HG02943 (cell line): ENCODE measurements at regions not wholly inside any gene's neighbourhood (a gene's known extent, or its start where the extent isn't known, plus 50 kb on each side); places are given as distances from the start of the nearest gene placed in this dataset.

Experiments used
- ATAC-seq: cut with Tn5 transposase; IDR thresholded peaks from one replicate; pipeline ENCODE4 v1.9.1; 2021; ENCODE audit warnings: mild to moderate bottlenecking, low read depth, moderate library complexity; ENCODE audit not compliant: unreplicated experiment

DNA sequence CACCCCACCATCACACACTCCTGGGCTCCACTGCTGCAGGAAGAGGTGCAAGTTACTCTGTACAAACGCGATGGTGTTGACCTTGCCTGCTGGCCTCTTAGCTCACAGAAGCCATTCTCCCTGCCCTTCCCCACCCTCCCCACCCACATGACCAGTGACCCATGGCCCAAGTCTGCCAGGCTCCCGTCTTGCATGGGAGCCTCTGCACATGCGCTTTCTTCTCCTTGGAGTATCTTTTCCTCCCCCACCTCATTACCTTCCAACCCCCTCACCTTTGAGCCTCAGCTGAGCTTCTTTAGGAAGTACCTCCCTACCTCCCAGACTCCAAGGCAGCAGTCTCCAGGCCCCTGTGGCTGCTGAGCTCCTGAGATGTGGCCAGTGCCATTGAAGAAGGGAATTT, 337.7 kb upstream of the ZNF32 start:
- no peak for ATAC-seq

DNA sequence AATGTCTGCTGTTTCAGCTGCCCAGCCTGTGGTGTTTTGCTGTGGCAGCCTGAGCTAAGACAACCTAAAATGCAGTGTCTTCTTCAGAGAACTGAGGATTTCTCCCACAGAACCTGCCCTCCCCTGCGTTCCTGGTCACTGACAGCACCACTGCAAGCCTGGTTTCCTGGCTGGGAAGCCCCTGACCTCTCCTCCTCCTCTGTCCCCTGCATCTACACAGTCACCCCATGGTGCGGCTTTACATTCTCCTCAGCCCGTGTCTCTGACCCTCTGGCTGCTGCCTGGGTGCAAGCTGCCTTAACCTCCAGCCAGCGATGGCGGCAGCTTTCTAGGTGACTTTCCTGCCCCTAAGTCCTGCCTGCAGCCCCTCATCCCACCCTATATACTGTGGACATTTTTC, 337.3 kb upstream of the ZNF32 start:
- ATAC-seq: no peak

DNA sequence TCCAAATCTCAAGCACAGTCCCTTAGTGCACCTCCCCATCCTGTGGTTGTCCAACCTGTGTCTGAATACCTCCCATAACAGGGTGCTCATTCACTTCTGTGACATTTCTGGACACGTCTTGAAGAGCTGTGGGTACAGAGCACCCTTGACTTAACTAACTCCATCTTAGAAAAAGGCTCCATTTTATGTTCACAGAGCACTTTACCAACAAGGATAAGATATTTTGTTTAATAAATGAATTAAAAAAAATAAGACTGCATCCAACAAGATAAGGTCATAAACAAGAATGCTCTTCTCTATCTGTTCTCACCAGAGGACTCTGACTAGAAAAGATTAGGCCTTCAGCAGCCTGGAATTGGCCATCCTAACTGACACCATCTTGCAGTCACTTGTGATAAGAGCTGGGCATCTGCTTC, 335.2 kb upstream of the ZNF32 start:
- no peak for ATAC-seq

DNA sequence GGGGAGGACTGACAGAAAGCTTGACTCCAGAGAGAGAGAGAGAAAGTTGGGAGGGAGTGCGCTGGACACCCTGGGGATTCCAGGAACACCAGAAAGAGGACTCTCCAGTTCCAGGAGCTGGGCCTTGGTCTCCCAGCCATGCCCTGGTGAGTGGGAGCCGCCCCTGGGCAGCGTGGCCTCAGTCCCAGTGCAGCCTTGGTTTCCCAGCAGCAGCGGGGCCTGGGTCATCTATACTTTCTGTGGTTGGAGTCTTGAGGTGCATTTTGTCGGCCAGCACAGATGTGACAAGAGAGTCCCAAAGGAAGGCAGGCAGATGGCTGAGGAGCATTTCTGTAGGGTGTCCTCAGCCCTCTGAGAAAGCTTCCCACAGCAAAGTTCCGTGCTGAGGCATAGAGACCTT, 334.7 kb upstream of the ZNF32 start:
- no peak for ATAC-seq

DNA sequence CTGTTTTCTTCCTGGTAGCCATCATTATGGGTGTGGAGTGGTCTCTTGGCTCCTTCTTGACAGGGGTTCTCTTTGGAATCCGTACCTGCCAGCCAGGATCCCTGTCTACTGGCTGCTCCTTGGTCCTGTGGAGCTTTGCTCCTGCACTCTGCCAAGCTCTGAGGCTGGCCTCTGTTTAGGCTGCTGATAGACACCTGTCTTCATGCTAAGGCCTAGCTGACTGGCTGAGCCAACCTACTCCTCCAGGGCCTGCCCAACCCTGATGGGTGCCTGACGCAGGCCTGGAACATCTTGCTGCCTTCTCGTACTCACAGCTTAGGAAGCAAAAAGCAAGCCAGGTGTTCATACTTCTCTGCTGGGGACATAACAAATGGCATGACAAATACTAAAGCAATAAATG, 333.6 kb upstream of the ZNF32 start:
- ATAC-seq: no peak

DNA sequence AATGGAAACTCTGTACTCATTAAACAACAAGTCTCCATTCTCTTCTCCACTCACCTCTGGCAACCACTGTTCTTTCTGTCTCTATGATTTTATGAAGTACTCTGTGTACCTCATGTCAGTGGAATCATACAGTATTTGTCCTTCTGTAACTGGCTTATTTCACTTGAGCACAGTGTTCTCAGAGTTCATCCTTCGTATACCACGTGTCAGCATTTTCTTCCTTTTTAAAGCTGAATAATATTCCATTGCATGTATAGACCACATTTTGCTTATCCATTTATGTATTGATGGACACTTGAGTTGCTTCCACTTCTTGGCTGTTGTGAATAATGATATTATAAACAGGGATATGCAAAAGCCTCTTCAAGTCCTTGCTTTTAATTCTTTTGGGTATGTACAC, 333.0 kb upstream of the ZNF32 start:
- ATAC-seq: no peak

DNA sequence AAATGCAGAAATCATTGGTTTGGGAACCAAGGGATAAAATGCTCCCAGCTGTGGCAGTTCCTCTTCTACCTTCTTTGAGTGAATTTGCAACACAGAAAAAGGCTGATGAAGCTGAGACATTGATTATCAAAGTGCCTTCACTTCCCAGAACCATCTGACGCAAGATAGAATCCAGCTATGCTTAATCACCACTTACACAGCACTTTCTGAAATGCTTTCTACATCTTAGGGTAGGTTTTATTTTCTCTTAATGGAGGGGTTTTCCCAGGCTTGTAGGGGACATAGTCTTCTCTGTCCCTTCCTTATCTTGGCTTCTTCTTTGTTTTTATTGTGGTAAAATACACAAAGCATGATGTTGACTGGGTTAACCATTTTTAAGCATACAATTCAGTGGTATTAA, 332.6 kb upstream of the ZNF32 start:
- no peak for ATAC-seq

DNA sequence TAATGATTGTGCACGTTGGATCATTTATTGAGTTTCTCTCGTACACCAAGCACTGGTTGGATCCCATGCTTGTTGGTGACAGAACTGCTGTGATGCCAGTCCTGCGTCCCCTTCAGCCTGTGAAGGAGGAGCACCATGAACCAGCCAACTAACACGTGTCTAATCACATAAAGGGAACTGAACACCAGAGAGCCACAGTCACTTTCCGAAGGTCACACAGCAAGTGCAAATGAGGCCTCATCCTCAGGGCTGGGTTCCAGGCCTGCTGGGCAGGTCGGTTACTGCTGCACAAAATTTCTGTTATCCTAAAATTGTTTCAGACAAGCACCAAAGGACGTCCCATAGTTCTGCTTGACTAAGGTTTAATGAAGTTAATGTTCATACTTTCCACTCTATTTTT, 332.0 kb upstream of the ZNF32 start:
- ATAC-seq: no peak

DNA sequence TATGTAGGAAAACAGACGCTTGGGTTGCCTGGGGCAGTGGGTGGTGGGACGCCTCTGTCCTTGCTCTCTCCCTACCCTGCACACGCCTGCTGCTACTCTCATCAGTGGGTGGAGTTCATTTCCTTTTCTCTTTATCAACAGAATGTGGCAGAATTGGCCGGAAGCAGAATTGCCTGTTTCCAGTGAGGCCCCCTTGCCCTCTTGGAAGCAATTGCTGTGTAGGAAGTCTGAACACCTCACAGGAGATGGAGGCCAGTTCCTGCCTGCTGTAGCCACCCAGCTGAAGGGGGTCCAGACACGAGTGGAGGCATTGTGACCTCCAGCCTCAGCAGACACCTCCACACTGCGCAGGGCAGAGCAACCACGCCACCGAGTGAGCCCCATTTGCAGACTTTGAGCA, 331.6 kb upstream of the ZNF32 start:
- no peak for ATAC-seq

DNA sequence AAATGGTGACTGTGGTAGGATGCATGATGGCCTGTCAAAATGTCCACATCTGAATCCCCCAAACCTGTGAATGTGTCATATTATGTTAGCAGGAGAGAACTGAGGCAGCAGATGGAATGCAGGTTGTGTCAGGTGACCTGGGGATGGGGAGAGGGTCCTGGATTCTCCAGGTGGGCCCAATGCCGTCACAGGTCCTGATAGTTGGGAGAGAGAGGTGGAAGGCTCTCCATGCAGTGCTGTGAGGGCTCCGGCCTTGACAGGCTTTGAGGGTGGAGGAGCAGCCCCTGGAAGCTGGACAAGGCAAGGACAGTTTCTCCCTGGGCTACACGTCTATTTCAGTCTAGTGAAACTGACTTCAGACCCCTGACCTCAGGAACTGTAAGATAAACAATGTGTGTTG, 330.9 kb upstream of the ZNF32 start:
- ATAC-seq: no peak

DNA sequence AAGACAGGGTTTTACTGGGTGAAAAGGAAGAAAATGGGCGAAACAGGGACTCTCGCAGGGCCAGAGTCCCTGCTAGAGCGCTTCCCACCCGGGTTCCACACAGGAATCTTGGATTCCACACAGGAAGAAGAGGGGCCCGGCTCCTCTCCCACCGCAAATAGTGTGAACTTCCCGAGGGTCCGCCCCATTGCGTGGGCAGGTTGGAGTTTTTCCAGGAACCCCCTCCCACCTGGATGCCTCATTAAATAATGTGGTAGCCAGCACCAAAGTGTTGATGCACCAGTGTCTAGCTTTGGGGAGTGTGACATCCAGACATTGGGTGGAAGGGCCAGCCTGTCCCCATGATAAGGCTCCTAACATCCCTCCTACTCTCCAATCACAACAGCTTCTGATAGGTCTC, 330.3 kb upstream of the ZNF32 start:
- ATAC-seq: no peak

DNA sequence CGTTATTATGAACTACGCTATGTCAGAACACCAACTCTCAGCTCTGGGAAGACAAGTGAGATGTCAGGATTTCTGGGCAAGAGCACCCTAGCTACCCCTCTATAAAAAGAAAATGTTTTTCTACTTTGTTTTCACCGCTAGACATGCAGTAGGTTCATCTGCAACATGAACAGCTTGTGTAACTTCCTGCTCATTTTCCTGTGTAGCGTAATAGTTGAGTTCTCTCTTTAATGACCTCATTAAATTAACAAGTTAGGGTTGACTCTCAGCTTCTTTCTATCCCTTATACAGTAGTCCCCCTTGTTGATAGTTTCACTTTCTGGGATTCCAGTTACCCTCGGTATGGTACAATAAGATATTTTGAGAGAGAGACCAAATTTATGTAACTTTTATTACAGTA, 329.4 kb upstream of the ZNF32 start:
- no peak for ATAC-seq

DNA sequence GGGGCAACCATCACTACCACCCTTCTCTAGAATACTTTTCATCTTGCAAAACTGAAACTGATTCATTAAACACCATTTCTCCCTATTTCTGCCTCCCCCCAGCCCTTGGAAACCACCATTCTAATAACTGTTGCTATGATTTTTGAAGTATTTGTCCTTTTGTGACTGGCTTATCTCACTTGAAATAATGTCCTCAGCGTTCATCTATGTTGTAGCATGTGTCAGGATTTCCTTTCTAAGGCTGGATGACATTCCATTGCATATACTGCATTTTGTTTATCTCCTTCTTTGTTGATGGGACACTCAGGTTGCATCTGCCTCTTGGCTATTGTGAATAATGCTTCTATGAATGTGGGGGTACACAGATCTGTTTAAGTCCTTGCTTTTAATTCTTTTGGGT, 327.6 kb upstream of the ZNF32 start:
- no peak for ATAC-seq

DNA sequence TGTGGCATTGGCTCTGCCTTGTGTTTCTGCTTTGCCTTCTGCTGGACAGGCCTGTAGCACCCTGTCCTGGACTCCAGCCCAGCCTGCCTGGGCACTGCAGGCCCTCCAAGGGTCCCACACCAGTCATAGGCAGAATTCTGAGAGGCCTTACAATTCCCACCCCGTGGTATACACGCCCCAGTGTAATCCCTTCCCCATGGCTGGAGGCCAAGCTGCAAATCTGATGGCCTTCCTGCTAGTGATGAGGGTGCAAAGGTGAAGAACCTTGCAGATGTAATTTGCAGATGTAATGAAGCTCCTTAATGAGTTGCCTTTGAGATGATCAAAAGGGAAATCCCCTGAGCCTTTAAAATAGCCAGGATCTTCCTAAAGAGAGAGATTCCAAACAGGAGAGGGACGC, 325.1 kb upstream of the ZNF32 start:
- no peak for ATAC-seq

DNA sequence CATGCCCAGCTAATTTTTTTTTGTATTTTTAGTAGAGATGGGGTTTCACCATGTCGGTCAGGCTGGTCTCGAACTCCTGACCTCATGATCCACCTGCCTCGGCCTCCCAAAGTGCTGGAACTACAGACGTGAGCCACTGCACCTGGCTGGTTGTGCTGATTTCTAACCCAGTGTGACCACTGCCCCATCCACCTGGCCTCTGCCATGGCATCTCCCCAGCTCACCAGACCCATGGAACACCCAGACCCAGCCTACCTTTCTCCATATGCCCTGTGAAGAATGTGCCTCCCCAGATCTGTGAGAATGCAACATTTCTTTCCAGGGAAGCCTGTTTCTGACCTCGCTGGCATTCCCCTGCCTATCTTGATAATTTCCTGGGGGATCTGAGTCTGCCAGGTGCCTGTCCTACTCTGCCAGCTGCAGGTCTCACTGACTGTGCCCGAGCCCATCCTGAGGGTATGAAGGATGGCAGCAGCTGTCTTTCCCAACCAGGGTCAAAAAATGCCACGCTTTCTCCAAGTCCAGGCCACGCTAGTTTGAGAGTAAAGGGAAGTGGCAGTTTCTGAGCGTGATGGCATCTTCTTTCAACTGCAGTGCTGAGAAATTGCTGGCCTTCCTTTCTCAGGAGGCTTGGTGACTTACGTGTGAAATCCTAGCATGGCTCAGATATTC, 324.4 kb upstream of the ZNF32 start:
- no peak for ATAC-seq

DNA sequence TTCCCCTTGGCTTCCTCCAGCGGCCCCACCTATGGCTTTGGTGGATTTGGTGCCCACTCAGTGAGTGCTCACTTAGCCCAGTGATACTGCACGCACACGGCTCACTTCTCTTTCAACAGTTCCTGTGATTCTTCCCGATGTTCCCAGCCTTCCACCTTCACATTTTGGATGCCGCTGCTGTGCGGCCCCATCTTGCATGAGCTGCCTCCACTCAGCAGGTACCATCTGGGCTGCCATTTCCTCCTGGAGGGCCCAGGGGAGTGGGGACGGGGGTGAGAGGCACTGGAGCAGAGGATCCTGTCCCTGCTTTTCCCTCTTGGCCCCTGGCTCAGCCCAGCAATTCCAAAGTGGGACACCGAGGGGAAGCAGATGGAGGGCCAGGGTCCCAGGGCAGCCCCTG, 323.3 kb upstream of the ZNF32 start:
- no peak for ATAC-seq

DNA sequence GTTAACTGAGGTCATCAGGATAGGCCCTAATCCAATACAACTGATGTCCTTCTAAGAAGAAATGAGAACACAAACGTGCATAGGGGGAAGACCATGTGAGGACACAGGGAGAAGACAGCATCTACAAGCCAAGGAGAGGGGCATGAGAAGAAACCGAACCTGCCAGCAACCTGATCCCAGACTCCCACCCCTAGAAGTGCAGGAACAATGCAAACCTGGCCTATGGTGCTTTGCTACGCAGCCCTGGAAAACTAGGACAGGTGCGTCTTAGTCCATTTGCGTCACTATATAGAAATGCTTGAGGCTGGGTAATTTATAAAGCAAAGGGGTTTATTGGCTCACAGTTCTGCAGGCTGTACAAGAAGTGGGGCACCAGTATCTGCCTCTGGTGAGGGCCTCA, 322.6 kb upstream of the ZNF32 start:
- no peak for ATAC-seq

DNA sequence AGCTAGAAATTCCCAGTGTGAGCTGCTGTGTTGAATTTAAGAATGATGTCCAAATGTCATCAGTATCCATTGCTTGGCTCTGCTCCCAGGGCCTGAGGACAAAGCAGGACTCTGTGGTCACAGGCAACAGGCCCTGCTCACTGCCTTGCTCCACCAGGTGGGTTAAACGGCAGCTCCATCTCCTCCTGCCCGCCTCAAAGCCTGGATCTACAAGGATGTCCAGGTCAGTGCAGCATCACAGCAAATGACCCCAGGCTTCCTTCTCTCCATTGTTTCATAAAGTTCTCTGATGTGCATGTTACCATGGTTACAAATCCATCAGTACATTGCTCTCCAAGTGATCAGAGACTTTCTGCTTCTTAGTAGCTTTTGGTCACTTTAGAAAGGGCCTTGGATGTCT, 322.0 kb upstream of the ZNF32 start:
- no peak for ATAC-seq

DNA sequence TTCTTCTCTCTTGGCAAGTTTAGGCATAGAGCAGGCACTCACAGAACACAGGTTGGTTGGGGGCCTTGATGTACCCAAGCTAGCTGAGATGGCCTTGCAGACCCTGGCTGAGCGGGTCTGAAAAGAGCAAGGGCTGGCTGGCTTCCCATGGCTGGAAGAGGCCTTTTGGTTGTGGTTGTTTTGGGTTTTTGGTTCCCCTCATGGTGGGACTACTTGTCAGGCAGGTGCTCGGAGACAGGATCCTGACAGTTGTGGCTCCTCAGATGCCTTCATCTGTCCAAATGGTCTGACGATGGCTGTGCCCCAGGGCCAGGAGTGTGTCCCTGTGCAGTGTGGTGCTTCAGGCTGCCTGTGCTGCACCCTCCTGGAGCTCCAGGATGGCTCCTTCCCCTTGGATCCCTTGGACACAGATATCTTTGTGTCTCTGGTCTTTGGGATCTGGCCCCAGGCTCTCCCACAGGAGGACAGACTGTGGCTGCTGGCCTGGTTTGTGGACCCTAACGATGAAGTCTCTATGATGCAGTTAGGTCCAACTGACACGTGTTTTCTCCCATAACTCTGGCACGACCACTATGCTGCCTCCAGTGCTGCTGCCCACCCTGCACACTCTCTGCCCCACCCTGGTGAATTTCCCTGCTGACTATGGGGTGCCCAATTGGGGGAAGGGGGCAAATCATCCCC, 321.5 kb upstream of the ZNF32 start:
- no peak for ATAC-seq

DNA sequence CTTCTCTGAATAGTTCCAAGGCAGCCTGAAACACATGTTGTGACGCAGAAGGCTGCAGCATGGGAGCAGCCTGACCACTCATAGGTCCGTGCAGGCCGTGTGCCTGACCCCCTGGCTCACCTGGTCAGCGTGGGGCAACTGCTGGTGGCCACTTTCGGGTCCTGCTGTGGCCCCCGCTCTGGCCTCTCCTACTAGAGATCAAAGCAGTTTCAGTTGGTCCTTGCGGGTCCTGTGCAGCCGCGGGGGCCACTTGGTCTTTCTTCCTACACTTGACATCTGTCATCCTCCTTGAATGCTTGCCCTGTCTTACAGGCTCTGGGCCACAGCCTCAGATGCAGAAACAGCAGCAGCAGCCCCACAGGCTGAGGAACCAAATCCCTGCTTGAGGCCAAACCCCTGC, 320.8 kb upstream of the ZNF32 start:
- ATAC-seq: no peak

DNA sequence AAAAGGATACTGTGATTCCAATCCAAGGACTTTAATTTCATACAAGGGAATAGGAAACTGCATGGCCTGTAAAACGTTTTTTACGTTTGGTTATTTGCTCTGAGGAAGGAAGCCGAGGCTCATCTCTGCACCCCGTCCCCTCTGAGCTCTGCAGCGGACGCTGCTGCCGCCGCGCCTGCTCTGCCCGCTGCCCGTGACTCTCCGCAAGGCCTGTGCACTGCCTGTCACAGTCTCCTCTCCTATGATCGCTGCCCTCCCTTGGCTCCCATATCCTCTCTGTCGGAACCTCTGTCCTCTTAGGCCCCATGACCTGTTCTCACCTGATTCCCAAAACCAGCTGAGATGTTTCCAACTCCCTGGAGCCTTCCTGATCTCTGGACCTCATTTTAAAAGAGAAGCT, 320.3 kb upstream of the ZNF32 start:
- no peak for ATAC-seq

DNA sequence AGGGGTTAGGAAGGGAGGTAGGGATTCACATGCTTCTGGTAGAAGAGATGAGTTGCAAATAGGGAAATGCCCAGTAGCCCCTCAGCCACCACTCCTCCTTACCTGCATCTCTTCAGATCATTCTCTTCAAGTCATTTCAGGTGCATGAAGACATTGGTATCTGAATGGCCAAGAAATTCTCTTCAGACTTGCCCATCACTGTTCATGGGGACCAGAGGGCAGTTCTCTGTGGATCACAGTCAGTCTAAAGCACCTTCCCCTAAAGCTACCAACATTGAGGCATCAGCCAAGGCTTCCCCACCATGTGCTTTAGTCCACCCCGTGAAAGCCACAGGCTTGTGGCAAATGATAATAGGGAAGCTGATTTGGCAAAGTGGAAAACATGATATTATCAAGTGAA, 319.4 kb upstream of the ZNF32 start:
- ATAC-seq: no peak

DNA sequence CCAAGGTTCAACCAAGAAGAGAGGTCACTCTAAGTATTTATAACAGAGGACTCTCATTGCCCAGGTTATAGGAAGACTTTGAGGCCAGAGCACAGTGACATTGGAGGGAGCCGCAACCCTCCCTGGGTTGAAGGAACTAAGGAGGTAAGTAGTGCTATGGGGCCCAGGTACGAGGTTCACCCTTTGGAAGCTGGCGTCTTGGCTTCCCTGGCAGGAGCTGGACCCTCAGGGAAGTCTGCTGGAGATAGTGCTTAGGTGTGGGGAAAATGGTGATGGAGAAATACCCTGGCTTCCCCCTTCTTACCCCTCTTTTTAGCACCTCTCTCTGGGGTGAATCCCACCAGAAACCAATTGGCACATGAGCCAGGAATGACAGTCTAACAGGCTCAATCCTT, 317.9 kb upstream of the ZNF32 start:
- no peak for ATAC-seq
